ENCODE measurements at regions not wholly inside any gene's neighbourhood (a gene's known extent, or its start where the extent isn't known, plus 50 kb on each side); places are given as distances from the start of the nearest gene placed in this dataset.

- no peak for DNase-seq
Measured at GRCh38 chr16:86632206-86632605, 53.9 kb downstream of the FOXL1 start.

- no peak for DNase-seq
Measured at GRCh38 chr16:86632944-86633343, 54.6 kb downstream of the FOXL1 start.

GRCh38 chr16:86634292-86634691 is 55.9 kb downstream of the FOXL1 start:
- no peak for DNase-seq

DNA sequence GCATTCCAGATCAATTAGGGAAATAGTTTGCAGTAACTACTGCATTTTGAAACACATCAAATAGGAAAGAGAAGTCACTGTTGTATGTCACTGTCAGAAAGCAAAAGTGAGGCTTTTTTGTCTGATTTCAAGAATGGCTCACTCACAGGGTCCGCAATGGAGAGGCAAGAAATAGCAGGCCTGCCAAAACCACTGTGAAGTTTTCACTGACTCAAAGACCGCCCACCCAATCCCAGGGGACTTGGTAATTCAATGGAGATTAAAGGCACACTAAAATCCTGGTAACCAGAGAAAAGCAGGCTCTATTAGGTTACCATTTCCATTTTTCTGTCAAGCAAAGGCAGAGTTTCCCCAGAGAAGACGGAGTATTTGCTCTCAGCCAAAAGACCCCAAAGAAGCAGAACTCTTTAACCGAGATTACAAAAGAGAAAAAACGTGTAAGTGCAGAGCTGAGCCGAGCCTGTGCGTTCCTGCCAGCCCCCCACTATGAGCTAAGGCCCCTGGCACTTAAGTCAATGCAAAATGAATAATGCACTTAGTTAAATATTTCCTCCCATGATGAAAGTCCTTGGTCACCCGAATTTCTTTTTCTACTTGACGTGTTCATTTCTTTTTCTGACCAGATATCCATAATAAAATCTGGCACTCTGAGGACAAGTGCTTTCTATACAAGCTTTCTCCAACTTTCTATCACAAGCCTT is 57.0 kb downstream of the FOXL1 start:
- DNase-seq, result no peak

DNA sequence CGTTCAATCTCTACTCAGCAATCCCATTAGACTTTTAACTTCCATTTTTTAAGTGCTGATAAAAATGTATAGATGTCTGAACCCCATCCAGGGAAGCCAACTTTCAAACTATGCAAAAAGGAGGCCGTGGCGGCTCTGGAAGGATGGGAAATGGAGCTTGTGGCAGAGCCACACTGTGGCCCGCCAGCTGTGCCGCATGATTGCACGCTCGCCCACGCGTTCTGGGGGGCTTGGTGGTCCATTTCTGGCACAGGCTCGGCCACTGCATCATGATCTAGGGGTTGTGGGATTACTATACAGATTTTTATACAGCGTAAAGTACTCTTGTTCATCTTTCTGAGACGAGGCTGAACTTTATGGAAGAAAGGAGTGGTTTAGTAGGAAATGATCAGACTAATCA is 57.6 kb downstream of the FOXL1 start:
- DNase-seq, result no peak

- no peak for DNase-seq
Measured at GRCh38 chr16:86637744-86638143, 59.4 kb downstream of the FOXL1 start.

- no peak for DNase-seq
Measured at GRCh38 chr16:86638642-86639041, 60.3 kb downstream of the FOXL1 start.

DNA sequence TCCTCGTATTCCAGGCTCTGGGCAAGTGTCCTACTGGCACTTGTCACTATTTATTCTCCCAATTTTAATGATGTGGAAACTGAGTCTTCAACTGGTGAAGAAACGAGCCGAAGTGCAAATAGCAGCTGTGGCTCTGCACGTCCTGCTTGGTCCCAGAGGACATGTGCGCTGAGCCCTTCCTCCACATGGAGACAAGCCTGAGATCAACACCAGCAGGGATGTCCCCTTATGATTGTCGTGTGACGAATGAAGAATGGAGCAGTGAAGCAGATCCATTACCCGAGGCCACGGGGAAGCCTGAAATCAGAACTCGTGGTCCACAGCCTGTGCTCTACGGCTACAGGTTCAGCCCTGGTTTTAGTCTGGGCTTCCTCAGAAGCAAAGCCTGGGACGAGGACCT is 61.0 kb downstream of the FOXL1 start:
- DNase-seq, result no peak

DNA sequence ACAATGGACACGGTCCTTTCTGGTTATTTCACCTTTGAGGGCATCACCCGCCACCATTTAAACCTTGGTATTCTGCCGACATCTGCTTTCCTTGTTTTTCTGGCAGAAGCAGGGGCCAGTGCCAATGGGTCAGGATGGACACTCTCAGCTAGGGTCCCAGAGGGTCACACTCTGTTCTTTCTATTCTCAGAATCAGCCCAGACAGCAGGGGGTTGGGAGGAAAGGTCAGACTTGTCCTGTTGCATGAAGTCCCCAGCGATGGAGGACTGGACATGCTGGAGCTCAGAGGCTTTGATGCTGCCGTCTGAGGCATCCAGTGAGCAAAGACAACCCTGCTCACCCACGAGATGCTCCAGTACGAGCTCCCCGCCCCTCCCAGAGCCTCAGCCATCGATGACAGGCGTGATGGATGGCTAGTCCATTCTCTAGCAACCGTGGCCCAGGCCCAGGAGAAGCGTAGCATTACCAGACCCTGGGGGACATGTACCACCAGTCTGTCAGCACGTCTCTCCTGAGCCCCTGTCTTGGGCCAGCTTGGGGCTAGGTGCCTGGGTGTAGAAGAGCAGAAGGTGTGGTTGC is 62.0 kb downstream of the FOXL1 start:
- no peak for DNase-seq

GRCh38 chr16:86642087-86642486 is 63.7 kb downstream of the FOXL1 start:
- DNase-seq, result no peak

- DNase-seq, result no peak
Measured at GRCh38 chr16:86643671-86644070, 65.3 kb downstream of the FOXL1 start.

DNA sequence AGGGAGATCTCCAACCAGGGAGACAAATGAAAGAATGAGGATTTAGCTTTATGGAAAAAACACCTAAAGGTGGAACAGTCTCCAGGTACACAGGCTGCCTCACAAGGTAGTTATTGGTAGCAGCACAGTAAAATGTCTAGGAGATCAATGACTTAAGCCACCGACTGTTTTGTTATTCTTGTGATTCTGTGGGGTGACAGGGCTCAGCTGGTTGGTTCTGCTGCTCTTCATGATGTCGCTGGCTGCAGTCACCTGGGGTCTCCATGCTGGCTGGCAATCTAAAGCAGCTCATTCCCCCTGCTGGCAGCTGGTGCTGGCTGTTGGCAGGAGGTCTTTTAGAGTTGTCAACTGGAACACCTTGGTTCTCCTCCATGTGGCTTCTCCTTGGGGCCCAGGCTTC is 69.2 kb downstream of the FOXL1 start:
- no peak for DNase-seq

- no peak for DNase-seq
Measured at GRCh38 chr16:86649875-86650274, 71.5 kb downstream of the FOXL1 start.

DNA sequence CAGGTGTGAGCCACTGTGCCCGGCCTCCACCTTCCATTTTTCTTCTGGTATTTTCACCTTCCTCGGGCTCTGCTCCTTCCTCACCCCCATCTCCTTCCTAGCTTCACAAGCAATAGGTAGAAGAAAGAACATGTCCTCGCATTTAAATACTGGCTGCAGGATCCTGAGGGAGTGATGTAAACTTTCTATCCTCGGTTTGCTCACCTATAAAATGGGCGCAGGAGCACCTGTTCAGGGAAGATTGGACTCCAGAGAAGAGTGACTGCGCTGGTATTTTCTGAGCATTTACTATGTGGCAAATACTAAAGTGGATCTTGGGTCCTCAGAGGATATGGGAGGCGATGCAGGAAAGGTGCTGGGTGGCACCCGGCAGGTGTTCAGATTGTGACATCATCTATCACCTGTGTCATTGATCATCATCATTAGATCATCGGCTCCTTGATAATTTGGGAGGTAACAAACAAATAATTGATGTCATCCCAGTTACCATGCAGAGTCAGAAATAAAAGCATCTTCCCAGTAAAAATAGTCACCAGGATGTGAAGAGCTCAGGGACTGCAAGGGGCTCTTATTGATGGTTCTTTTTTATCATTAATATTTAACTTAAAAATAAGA is 72.8 kb downstream of the FOXL1 start:
- no peak for DNase-seq

DNA sequence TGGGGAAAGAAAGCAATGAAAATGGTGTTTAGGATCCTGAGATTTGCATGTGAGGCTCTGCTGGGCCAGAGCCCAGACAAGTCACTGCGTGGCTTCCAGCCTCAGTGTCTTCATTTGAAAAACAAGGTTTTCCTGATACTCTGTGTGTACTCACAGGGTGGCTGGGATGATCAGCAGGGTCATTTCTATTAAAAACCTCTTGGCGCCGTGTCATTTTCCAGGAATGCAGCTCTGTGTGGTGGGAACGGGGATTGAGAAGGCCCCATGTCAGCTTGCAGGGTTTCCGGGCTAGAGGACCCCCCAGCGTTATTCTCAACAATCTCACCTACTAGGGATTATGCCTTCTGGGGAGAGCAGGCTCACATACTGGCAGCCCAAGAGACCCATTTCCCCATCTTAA is 73.5 kb downstream of the FOXL1 start:
- DNase-seq, result no peak

- no peak for DNase-seq
Measured at GRCh38 chr16:86653285-86654006, 75.1 kb downstream of the FOXL1 start.

- no peak for DNase-seq
Measured at GRCh38 chr16:86657972-86658371, 79.6 kb downstream of the FOXL1 start.

DNA sequence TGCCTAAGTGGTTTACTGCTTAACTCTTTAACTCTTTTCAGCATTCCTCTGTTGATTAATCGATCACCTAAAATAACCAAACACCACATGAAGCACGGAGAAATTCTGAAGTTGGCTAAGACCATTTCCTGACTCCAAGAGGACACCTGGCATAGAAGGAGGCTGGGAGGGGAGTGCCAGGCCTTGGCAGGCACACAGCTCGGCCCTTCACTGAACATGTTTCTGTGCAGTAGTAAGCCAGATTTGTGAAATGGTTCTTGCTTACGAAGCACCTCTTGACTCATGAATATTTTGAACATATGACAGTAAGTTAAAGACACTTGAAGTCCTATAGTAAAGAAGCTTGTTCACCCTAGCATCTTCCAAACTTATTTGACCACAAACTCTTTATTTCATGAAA is 82.3 kb downstream of the FOXL1 start:
- no peak for DNase-seq

GRCh38 chr16:86661706-86662105 is 83.4 kb downstream of the FOXL1 start:
- no peak for DNase-seq

- DNase-seq, result no peak
Measured at GRCh38 chr16:86662195-86662594, 83.8 kb downstream of the FOXL1 start.

- DNase-seq, result no peak
Measured at GRCh38 chr16:86662740-86663139, 84.4 kb downstream of the FOXL1 start.

DNA sequence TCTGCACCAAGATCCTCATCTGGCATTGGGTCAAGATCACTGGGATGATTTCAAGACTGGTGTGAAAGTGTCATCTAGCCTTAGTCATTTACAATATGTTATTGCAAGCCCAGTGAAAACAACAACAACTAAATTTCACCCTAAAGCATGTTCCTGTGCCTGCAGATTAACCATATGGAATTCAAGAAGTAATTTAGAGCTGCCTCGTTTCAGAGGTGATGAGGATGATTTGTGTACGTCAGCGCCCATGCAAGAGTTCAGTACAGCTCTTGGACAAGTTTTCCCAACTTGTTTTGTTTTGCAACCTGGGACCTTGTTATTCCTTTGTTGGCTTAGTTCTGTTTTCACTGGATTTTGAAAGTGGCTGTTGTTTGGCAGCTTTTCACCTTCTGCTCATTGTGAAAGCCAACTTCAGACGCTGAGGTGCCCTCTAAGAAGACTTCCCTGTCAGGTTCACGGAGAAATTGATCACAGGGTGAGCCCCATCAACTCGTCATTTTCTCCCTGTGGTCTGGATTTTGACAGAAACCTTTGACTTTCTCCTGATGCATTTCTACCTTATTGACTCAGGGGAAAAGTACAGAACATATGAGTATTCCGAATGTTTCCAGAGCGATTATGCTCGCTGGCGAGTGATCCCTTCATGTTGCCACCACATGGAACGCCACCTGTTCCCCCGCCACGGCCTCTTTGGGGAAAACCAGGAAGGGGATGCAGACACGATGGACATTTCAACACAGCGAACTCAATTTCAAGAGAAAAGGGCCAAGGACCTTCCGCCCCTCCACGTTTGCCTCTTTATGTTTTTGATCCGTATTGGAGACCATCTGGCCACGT is 85.6 kb downstream of the FOXL1 start:
- DNase-seq, result no peak
